NCI-H345 treated with DMSO at 0.1 percent for 48 hours (cell line): ENCODE measurements at regions not wholly inside any gene's neighbourhood (a gene's known extent, or its start where the extent isn't known, plus 50 kb on each side); places are given as distances from the start of the nearest gene placed in this dataset.
"Not testable (repeated sequence)": the region's sequence is repeated elsewhere in the genome, so short reads cannot be mapped to it uniquely, and the experiment has no call there.

ENCODE experiments used
- DNase-seq: peaks from one replicate; lab custom pipeline; 2025; ENCODE audit not compliant: unreplicated experiment; lab: John Stamatoyannopoulos, UW

GRCh38 chr1:82152356-82153271, 351.9 kb downstream of the ADGRL2 start:
- DNase-seq = no peak

GRCh38 chr1:82145656-82146055, 344.9 kb downstream of the ADGRL2 start:
- DNase-seq = no peak

DNA sequence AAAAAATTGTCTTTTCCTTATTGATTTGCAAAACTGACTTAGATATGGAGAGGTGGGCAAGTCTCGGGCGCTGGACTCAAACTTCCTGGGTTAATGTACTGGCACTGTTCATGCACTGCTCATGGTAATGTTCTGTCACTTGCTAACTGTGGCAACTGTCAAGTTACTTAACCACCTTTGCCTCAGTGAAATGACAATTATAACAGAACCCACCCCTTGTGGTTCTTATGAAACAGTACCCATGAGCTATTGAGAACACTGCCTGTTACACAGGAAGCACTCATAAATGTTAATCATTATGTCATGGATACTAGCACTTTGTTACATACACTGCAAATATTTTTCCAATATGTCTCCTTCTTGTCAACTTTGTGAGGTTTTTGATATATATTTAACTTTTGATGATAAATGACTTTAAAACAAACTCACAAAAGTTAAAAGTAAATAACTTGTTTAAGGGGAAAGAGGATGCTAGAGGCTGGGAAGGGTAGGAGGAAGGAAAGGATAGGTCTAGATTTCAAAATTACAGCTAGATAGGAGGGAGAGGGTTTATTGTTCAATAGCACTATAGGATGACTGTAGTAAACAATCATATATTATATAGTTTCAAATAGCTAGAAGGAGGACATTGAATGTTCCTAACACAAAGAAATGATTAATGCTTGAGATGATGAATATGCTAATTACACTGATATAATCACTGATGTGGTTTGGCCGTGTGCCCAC, 342.5 kb downstream of the ADGRL2 start:
- no peak for DNase-seq

- no peak for DNase-seq
Observed at GRCh38 chr1:82141390-82141789, 340.7 kb downstream of the ADGRL2 start.

GRCh38 chr1:82139751-82140468, 339.2 kb downstream of the ADGRL2 start:
- no peak for DNase-seq

DNA sequence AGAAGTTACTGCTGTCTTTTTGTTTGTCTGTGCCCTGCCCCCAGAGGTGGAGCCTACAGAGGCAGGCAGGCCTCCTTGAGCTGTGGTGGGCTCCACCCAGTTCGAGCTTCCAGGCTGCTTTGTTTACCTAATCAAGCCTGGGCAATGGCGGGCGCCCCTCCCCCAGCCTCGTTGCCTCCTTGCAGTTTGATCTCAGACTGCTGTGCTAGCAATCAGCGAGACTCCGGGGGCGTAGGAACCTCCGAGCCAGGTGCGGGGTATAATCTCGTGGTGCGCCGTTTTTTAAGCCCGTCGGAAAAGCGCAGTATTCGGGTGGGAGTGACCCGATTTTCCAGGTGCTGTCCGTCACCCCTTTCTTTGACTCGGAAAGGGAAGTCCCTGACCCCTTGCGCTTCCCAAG, 335.6 kb downstream of the ADGRL2 start:
- not testable (repeated sequence) for DNase-seq

DNA sequence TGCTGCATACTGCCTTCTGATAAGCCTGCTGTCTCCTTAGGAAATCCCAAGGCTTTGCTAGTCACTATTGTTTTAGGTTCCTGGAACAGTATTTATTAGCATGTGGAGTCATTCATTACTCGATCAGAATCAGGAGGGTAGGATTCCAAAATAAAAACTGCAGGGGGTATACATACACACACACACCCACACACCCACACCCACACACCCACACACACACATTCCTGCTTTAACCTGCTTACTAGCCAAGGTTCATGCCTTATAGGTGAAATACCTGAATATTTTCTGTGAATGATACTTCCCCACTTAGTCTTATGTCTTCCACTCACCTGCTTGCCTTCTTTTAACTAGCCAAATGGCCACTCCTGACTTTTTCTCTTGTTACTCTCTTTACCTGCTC, 325.1 kb downstream of the ADGRL2 start:
- no peak for DNase-seq

GRCh38 chr1:82125119-82125518, 324.4 kb downstream of the ADGRL2 start:
- DNase-seq = no peak

GRCh38 chr1:82121421-82121820, 320.7 kb downstream of the ADGRL2 start:
- no peak for DNase-seq

GRCh38 chr1:82116105-82116504, 315.4 kb downstream of the ADGRL2 start:
- DNase-seq = no peak

GRCh38 chr1:82114887-82115286, 314.2 kb downstream of the ADGRL2 start:
- DNase-seq = no peak

GRCh38 chr1:82110366-82111254, 309.9 kb downstream of the ADGRL2 start:
- peak; percentile 66 for DNase-seq

GRCh38 chr1:82108843-82109242, 308.1 kb downstream of the ADGRL2 start:
- DNase-seq = no peak

DNA sequence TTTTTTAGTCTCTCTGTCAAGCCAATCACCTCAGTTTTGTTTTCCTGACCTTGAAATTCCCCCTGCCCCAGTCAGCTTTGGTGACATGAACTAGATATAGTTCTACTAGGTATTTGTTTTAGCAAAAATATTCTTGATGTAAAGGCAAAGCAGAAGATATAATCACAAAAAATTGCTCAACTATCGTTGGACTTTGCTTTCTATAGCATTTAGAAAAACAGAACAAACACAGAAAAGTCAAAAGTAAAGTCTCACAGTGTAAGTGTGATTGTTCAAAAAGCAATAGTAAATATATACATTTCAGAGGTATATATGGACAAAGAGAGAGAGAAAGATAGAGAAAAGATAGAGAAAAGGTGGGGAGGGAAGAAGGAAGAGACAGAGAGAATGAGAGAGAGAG, 305.9 kb downstream of the ADGRL2 start:
- no peak for DNase-seq

GRCh38 chr1:82099170-82099569, 298.4 kb downstream of the ADGRL2 start:
- DNase-seq = no peak

DNA sequence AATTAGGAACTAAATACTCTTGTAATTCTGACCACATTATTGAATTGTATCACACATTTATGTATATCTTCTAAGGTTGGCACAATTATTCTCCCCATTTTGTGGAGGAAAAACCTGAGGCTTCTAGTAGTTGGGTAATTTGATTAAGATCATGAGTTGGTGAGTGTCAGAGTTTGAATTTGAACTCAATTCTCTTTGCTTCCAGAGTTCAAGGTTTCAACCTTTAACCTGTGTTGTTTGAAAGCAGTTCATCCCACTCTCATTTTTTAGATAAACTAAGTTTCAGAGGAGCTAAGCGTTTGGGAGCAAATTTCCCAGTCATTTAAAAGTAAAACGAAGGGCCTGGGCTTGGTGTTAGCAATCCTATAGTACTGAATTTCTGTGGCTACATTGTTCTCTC, 293.4 kb downstream of the ADGRL2 start:
- DNase-seq = no peak

DNA sequence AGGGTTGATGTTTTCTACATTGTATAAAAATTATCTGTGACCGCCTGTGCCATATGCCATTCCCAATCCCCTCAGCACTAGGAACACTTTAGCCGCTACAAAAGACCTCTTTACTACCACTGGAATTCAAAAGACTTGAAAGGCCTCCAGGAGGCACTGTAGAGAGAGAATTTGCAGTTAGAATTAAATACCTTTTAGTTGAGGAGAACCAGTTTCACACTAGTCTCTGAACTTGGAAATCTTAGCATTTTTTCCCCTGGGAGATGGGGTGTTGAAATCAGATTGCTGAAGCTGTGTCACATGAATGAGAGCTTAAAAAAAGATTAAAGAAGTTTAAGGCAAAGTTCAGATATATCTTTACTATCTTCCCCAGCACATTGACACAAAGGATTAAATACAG, 291.0 kb downstream of the ADGRL2 start:
- DNase-seq = no peak

DNA sequence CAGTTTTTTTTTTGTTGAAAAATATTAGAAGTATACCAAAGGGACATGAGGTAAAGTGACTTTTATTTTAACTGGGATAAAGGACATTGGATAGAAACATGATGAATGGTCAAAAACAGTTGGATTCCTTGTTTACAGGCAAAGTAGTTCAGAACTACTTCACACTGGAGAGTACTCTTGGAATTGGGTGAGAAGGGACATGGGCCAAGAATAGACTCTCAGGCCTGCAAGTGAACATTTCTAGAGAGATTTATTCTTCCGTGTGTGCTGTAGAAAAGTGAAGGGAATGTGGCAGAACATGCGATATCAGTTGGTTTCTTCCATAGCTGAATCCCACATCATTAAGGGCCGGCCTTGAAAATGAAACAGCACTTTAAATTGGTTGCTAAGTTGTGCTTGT, 290.5 kb downstream of the ADGRL2 start:
- DNase-seq = no peak

- no peak for DNase-seq
Observed at GRCh38 chr1:82090104-82090503, 289.4 kb downstream of the ADGRL2 start.

- no peak for DNase-seq
Observed at GRCh38 chr1:82086739-82087138, 286.0 kb downstream of the ADGRL2 start.

- no peak for DNase-seq
Observed at GRCh38 chr1:82079607-82080006, 278.9 kb downstream of the ADGRL2 start.
